GM18520 (cell line): ENCODE measurements at regions not wholly inside any gene's neighbourhood (a gene's known extent, or its start where the extent isn't known, plus 50 kb on each side); places are given as distances from the start of the nearest gene placed in this dataset.
"Not testable (repeated sequence)": the region's sequence is repeated elsewhere in the genome, so short reads cannot be mapped to it uniquely, and the experiment has no call there.

ENCODE experiments used
- ATAC-seq: cut with Tn5 transposase; IDR thresholded peaks from one replicate; pipeline ENCODE4 v1.9.1; 2021; ENCODE audit not compliant: unreplicated experiment

GRCh38 chr5:33138145-33138544, 302.6 kb upstream of the TARS1 start:
- ATAC-seq, result not testable (repeated sequence)

DNA sequence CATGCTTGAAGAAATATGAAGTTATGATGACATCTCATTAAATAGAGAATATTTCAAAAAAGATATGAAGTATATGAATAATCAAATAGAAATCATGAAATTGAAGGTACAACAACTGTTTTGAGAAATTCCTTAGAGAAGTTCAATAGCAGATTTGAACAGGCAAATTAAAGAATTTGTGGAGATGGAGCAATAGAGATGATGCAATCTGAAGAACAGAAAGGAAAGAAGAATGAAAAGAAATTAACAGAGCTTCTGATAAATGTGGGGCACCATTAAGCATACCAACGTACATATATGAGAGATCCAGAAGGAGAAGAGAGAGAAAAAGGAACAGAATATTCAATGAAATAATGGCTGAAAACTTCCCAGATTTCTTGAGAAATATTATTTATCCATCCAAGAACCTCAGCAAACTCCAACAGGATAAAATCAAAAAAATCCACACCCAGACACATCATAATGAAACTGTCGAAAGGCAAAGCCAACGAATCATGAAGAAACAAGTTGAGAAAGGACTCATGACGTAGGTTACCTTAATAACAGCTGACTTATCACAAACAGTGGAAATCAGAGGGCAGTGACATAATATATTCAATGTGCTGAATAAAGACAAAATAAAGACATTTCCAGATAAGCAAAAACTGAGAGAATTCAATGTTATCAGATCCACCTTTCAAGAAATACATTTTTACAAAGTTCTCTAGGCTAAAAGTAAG, 297.2 kb upstream of the TARS1 start:
- ATAC-seq, result no peak

- no peak for ATAC-seq
Observed at GRCh38 chr5:33146881-33147280, 293.9 kb upstream of the TARS1 start.

DNA sequence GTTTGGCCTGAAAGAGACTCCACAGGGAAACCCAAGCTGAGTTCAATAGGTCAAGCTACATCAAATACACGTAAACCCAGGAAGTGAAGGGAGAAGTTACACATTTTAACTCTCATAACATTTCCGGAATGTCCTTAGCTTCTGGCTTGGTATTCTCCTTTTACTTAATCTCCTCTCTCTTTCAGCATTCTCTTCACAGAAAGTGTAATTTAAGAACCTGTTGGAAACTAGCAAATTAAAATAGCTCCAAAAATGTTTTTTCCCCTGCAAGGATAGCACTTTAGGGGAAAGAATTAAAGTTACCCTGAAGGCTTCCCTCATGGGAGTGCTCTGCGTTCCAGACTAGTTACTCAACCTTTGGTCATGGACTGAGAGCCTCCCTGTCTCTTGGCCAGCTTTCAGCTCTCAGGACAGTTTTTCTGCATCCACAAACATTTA, 292.7 kb upstream of the TARS1 start:
- ATAC-seq, result no peak

GRCh38 chr5:33153372-33153771, 287.4 kb upstream of the TARS1 start:
- no peak for ATAC-seq

DNA sequence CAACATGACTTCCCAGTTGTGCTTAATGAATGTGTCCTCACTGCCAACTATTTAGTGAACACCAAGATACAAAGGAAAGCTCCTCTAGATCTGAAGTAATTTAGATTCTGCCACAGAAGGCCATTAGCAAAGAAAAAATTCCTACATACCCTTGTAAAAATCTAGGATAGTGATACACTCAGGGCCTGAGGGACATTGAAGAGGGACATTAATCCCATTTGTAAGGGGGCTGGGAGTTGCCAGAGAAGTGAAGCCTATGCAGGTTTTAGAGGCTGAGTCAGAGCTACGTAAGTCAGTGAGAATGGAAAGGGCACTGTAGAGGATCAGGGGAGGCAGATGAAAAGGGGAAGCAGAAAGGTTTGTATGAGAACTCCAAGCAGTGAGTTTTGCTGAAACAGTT, 286.9 kb upstream of the TARS1 start:
- ATAC-seq, result no peak

GRCh38 chr5:33160871-33161270, 279.9 kb upstream of the TARS1 start:
- ATAC-seq, result no peak

- ATAC-seq, result no peak
Observed at GRCh38 chr5:33161421-33161820, 279.3 kb upstream of the TARS1 start.

DNA sequence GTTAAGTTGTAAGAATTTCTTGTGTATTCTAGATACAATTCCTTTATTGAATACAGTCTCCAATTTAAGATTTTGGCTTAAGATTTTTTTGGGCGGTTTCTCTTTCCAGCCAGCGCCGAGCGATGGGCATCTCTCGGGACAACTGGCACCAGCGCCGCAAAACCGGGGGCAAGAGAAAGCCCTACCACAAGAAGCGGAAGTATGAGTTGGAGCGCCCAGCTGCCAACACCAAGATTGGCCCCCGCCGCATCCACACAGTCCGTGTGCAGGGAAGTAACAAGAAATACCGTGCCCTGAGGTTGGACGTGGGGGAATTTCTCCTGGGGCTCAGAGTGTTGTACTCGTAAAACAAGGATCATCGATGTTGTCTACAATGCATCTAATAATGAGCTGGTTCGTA, 278.7 kb upstream of the TARS1 start:
- ATAC-seq, result no peak

DNA sequence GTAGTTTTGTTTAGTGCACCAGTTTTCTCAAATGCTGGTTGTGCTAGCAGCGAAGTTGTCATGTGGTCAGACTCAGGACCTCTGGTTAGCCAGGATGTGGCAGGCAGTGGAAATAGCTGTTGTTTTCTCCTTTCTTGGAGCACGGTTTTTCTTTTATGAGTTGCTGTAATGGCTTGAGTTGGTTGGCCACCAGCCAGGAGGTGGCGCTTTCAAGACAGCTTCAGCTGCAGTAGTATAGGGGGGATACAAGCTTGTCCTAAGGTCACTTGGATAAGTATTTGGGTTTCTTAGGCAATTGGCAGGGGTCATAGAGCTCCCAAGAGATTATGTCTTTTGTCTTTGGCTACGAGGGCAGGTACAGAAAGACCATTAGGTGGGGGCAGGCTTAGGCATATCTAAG, 274.2 kb upstream of the TARS1 start:
- ATAC-seq, result no peak

DNA sequence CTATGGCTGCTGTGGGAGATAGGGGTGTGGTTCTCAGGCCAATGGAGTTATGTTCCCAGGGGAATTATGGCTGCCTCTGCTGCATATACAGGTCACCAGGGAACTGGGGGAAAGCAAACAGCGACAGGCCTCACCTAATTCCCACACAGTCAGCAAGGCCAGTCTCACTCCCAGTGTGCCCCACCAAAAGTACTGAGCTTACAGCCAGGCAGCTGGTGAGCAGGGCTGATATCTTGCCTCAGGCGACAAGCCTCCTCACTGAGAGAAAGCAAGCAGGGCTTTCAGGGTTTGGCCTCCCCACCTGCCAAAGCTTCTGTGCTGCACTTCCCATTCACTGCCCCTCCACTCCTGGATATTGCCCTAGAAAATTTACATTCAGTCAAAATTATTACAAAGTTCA, 273.8 kb upstream of the TARS1 start:
- ATAC-seq, result no peak

- no peak for ATAC-seq
Observed at GRCh38 chr5:33167541-33167940, 273.2 kb upstream of the TARS1 start.

DNA sequence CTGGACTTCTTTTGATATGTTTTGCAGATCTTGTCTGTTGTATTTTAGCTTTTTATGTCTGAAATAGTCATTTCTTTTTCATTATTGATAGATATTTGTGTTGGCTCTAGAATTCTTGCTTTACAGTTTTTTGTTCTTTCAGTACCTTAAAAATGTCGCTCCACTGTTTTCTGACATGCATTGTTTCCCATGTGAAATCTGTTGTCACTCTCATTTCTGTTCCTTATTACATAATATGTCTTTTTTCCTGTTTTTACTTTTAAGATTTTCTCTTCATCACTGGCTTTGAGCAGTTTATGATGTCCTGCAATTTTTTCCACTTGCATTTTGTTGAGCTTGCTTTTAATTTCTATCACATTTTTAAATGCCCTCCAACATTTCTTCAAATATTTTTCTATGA, 270.4 kb upstream of the TARS1 start:
- ATAC-seq, result no peak

GRCh38 chr5:33174383-33174782, 266.4 kb upstream of the TARS1 start:
- ATAC-seq, result no peak

GRCh38 chr5:33179301-33179700, 261.5 kb upstream of the TARS1 start:
- no peak for ATAC-seq

DNA sequence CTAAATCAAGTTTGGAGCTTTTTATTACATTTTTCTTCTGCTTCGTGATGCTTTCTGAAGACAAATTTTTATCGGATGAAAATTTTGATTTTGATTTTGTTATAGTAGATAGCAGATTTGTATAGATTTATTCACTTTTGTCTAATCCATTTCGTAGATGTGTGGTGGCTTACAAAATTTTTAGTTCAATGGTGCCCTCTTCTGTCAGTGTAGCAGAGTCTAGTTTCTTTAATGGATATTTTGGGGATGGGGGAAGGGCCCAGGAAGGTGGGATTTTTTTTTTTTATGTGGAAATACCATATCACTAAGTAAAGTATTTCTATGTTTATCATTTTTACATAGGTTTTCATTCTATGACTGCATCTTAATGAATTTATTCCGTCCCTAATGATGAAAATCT, 259.9 kb upstream of the TARS1 start:
- ATAC-seq, result no peak

DNA sequence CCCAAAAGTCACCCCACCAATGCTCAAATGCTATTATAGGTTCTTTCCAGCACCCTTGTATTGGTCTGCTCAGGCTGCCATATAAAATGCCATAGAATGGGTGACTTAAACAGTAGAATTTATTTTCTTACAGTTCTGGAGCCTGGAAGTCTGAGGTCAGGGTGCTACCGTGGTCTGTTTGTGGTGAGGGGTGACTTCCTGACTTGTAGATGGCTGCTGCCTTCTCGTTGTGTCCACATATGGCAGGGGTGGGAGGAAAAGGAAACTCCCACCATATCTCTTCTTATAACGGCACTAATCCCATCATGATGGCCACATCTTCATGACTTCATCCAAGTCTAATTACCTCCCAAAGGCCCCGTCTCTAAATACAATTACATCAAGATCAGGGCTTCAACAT, 257.8 kb upstream of the TARS1 start:
- ATAC-seq, result no peak

- ATAC-seq, result no peak
Observed at GRCh38 chr5:33184367-33184766, 256.4 kb upstream of the TARS1 start.

- ATAC-seq, result no peak
Observed at GRCh38 chr5:33188089-33188488, 252.7 kb upstream of the TARS1 start.

GRCh38 chr5:33194914-33195313, 245.9 kb upstream of the TARS1 start:
- no peak for ATAC-seq

DNA sequence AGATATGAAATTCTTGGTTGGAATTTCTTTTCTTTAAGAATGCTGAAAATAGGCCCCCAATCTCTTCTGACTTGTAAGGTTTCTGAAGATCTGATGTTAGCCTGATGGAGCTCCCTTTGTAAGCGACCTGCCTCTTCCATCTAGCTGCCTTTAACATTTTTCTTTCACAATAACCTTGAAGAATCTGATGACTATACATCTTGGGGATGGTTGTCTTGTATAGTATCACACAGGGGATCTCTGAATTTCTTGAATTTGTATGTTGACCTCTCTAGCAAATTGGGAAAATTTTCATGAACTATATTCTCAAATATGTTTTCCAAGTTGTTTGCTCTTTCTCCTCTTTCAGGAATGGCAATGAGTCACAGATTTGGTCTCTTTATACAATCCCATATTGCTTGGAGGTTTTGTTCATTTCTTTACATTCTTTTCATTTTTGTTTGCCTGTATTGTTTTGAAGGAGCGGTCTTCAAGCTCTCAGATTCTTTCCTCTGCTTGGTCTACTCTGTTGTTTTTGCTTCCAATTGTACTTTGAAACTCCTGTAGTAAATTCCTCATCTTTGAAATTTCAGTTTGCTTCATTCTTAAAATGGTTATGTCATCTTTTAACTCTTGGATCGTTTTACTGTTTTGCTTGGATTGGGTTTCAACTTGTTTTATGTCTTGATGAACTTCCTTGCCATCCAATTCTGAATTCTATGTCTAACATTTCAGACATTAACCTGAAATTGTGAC, 245.2 kb upstream of the TARS1 start:
- no peak for ATAC-seq

GRCh38 chr5:33198836-33199235, 241.9 kb upstream of the TARS1 start:
- no peak for ATAC-seq

GRCh38 chr5:33203931-33204330, 236.8 kb upstream of the TARS1 start:
- ATAC-seq, result no peak
